Stimulated activated CD4-positive, alpha-beta T cell treated with anti-CD3 and anti-CD28 coated beads, Interleukin-1b, Interleukin-23, amount 100 ng/mL, for 48 hours (primary cell): ENCODE measurements at regions not wholly inside any gene's neighbourhood (a gene's known extent, or its start where the extent isn't known, plus 50 kb on each side); places are given as distances from the start of the nearest gene placed in this dataset.
"Not testable (repeated sequence)": the region's sequence is repeated elsewhere in the genome, so short reads cannot be mapped to it uniquely, and the experiment has no call there.

Source experiments
- DNase-seq: peaks from one replicate; pipeline ENCODE4 v3.0.0-alpha.2; 2020

DNA sequence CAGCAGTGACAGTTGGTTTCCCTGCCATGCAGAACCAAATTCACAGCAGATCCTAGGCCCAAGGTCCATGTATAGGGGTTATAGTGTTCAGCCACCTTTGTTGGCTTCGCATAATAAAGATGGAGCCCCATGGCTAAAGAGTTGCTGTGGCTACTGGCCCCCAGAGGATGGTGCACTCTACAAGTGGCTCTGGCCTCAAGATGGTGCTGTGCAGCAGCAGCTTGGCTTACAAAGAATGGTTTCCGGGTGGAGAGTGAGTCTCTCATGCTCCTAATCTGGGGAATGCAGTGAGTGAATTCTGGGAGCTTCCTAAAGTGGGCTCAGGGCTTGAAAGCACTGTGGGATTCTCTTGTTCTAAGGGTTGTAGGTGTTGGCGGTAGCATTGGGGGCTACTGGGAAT is 1199.7 kb downstream of the CNTNAP5 start:
- DNase-seq = no peak

GRCh38 chr2:125227843-125228392 is 1202.8 kb downstream of the CNTNAP5 start:
- no peak for DNase-seq

DNA sequence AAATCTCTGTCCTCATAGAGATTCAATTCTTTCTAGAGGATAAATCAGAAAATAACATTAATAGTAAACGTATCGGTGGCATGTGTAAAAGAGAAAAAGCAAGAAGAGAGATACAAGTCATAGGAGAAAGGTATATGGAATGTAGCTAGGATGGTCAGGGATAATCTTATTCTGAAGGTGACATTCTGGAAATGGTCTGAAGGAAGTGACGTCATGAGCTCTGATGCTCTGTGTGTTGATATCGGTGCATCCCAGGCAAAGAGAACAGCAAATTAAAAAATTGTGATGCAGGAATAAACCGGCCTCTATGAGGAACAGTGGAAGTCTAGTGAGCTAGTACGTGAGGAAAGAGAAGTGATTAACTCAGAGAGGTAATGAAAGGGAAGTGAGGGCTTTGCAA is 1215.8 kb downstream of the CNTNAP5 start:
- no peak for DNase-seq

DNA sequence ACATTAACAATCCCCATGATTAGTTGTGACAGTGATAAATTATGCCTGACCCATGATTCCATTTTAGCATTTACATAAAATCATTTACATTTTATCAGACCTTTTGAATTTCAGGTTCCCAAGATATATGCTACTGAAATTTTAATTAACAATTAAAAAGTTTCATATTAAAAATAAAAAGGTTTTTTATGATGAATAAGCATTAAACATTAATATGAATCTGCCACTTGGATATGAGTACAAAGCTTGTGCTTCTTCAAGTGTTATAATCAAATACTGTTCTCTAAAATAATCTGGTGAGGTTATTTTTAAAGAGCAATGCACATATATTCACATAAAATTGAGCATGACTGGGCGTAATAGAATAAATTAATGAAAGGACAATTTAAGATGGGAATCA is 1218.0 kb downstream of the CNTNAP5 start:
- no peak for DNase-seq

DNA sequence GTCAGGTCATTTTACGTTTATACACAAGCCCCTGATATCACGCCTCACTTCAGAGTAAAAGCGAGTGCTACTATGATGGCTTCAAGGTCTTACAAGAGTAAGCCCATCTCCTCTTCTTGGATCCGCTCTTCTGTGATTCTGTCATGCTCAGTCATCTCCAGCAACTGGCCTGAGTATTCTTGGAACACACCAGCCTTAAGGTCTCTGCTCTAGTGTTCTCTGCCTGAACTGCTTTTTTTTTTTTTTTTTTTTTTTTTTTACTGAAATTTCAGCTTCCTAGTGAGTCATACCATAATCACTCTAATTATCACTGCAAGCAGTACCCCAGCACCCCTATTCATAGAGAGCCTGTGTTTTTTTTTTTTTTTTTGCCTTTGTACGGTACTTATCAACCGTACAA is 1228.9 kb downstream of the CNTNAP5 start:
- no peak for DNase-seq

- DNase-seq = no peak
Measured at GRCh38 chr2:125259451-125259850, 1234.4 kb downstream of the CNTNAP5 start.

GRCh38 chr2:125260366-125260930 is 1235.4 kb downstream of the CNTNAP5 start:
- not testable (repeated sequence) for DNase-seq

DNA sequence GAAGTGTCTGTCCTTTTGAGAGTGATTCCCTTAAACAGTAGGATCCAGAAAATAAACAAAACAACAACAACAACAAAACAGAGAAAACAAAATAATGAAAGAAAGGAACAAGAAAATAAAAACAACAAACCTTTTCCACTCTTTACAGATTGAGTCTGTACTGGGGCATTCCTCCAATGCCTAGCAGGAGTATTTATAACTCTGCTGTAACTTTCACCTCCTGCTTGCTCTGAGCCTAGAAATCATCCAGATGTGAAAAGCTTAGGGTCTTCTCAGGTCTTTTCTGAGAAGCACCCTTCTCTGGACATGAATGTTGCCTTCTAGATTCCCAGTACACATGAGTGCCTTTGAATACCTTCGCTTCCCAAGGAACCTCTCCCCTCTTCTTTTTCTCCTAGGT is 1239.4 kb downstream of the CNTNAP5 start:
- DNase-seq = no peak

DNA sequence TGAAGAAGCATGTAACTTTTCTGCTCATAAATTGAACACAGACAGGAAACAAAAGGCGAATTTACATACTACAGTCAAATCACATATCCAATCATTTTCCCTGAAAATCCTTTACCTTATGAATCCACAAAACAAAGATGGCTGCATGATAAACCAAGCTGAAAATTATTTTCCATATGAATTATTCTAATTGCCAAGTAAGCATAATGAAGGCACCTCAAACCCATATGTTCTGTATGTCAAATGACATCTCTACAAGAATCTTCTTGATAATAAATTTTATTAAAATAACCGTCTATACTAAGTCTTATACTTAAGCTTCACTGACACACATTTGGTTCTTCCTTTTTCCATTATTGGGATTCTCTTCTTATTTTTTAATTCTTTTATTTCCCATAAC is 1242.6 kb downstream of the CNTNAP5 start:
- DNase-seq = no peak

DNA sequence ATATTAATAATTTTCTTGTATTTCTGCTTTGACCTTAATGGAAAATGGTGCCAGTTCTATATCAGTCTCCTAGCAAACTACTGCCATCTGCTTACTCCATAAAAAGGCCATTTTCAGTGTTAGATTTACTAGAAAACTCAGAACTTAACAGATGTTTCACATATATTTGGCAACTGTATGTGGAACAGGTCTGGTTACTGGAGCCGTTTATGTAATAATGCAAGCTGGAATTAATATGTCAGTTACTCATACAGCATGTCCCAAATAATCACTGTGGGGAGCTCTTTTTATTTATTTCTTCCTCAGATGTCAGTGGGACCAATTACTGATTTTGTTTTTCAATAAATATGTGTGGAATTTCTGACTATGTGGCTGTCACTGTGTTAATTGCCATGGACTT is 1247.6 kb downstream of the CNTNAP5 start:
- DNase-seq = no peak

DNA sequence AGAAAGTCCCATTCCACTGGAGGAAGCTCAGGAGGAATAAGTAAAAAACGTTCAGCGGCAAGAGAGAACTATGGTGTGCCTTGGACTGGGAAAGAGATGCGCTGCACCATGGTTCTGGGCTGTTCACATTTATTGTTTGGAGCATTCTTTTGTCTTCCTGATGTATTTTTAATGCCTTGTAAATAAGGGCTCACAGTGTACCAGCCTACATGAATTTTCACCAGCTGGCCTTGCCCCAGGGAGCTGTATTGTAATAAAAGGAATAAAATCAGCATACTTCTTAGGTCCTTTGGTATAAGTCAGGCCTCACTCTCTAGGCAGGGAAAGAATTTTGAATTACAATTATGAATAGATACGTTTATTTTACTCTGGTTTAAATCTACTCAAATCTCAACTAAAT is 1249.6 kb downstream of the CNTNAP5 start:
- DNase-seq = no peak

GRCh38 chr2:125280265-125280664 is 1255.2 kb downstream of the CNTNAP5 start:
- no peak for DNase-seq

- no peak for DNase-seq
Measured at GRCh38 chr2:125281242-125281641, 1256.2 kb downstream of the CNTNAP5 start.

DNA sequence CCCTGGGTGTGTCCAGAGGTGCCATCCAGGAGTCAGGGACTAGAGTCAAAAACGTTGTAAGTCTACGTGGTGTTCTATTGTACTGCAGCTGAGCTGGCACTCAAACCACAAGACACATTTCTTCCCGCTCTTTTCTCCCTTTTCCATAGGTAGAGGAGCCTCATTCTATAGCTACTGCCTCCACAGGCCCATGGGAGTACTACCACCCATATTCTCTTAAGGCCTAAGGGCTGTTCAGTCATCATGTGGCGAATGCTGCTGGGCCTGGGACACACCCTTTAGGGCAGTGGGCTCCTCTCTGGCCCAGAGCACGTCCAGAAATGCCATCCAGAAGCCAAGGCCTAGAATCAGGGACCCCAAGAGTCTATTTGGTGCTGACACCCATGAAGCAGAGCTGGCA is 1271.7 kb downstream of the CNTNAP5 start:
- no peak for DNase-seq

DNA sequence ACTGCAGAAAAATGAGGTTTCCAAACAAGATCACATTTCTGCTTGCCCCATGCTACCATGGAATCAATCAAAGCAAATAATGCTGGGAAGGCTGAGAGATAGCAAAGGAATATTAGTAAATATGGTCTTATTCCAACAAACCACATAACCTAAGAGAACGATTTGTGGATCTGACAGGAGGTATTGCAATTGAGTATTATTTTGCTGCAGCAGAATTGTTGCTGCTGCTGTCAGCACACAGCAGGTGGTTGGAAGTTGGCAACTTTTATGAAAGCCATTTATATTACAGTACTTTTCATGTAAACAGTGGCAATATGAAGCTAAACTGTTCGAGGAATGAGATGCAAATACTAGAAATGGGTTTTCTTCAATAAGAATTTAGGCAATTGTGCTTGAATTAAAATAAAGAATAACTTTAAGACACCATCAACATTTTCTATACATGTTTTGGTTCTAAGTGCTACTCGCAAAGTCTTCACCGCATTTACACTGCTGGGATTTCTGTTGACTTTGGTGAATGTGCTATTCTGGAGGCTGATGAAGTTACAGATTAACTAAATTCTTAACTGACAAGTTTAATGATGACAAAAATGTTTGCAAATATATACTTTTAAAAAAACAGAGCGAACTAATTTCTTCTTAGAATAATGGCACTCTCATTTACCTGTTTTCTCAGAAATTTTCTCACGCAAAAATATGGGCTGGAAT is 1285.7 kb downstream of the CNTNAP5 start:
- no peak for DNase-seq

DNA sequence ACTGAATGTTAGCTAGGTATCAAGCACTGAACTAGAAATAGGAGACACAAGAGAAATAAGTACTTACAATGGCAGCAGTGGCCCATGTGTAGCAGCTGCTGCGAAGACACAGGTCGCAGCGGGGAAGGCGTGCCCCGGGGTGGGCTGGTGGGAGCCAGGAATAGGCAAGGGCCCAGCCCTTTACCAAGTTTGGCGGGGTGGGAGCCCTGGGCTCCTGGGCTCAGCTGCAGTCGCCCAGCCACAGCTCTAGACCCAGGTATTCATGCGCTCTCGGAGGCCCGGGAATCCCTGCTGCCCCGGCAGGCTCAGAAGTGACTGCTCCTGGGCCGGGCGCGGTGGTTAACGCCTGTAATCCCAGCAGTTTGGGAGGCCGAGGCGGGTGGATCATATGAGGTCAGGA is 1287.3 kb downstream of the CNTNAP5 start:
- no peak for DNase-seq

- no peak for DNase-seq
Measured at GRCh38 chr2:125313806-125314205, 1288.7 kb downstream of the CNTNAP5 start.

GRCh38 chr2:125318740-125319139 is 1293.7 kb downstream of the CNTNAP5 start:
- no peak for DNase-seq

DNA sequence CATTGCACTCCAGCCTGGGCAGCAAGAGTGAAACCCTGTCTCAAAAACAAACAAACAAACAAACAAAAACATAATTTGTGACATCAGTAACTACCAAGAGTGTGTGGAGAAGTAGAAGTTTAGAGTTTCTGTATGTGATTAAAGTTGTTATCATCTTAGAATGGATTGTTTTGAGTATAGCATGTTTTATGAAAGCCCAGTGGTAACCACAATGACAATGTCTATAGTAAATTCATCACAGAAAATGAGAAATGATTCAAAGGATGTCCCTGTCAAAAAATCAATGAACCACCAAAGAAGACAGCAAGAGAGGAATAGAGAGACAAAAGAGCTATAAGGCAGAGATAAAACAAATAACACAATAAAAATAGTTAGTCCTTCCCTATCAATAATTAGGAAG is 1299.2 kb downstream of the CNTNAP5 start:
- DNase-seq = no peak

DNA sequence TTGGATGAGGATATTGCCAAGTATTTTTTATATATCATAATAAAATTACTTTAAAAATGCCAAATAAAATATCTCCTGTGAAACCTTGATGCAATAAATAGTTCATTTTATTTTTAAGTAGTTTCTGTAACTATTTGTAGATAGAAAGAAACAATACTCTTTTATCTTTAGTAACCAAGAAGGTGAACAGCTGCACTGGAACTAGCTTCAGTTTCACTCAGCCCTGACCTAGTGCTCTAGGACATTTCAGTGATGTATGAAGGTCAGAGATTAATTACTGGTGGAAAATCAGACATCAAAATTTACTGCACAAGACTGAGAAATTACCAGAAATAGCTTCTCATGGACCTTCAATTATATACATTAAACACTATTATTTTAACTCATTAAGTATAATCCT is 1305.0 kb downstream of the CNTNAP5 start:
- no peak for DNase-seq

DNA sequence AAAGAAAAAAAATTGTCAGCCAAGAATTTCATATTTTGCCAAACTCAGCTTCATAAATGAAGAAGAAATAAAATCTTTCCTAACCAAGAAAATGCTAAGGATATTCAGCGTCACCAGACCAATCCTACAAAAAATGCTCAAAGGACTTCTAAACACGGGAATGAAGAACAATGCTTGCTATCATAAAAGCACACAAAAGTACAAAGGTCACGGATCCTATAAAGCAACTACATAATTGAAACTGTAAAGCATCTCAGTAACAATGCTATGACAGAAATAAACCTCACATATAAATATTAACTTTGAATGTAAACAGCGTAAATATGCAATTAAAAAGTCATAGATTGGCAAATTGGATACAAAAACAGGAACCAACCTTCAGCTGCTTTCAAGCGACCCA is 1314.6 kb upstream of the GYPC start:
- DNase-seq = no peak

DNA sequence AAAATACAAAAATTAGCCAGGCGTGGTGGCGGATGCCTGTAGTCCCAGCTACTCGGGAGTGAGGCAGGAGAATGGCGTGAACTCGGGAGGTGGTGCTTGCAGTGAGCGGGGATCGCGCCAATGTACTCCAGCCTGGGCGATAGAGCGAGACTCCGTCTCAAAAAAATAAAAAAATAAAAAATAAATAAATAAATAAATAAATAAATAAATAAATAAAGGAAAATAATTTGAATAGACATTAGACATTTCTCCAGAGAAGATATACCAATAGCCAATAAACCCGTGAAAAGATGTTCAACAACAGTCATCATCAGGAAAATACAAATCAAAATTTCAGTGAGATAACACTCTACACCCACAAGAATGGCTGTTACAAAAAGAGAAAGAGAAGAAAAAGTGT is 1302.4 kb upstream of the GYPC start:
- not testable (repeated sequence) for DNase-seq

- no peak for DNase-seq
Measured at GRCh38 chr2:125364192-125364983, 1291.6 kb upstream of the GYPC start.

- no peak for DNase-seq
Measured at GRCh38 chr2:125364984-125365265, 1291.0 kb upstream of the GYPC start.
